ENCODE measurements at regions not wholly inside any gene's neighbourhood (a gene's known extent, or its start where the extent isn't known, plus 50 kb on each side); places are given as distances from the start of the nearest gene placed in this dataset.

DNA sequence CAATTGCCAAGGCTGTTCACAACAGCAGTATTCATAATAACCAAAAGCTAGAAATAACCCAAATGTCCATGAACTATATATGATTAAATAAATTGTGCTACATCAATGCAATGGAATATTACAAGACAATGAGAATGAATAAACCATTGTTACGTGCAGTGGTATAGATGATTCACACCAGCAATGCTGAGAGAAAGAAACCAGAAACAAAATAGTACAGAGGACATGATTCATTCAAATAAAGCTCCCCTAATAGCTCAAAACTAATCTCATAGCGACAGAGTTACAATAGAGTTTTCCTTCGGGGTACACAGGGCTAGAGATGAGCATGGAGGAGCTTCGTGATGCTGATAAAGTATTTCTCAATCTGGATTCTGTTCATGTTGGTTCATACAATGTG, 148.1 kb upstream of the SPANXN1 start:
- no peak for TF ChIP-seq KLF8 (tag by site-specific recombination; IDR thresholded peaks at IDR 0.05)
- no peak for TF ChIP-seq ZNF202 (tag by site-specific recombination; IDR thresholded peaks at IDR 0.05; ENCODE audit: borderline replicate concordance)

Measured in HEK293 (cell line).